MM.1S (cell line): ENCODE measurements at regions not wholly inside any gene's neighbourhood (a gene's known extent, or its start where the extent isn't known, plus 50 kb on each side); places are given as distances from the start of the nearest gene placed in this dataset.

Source experiments
- EZH2phosphoT487 ChIP-seq: fragments of 300-600 bp; sonication (generic); IDR thresholded peaks from 2 replicates; pipeline ENCODE4 v1.6.1; 2018; ENCODE audit warnings: antibody characterized with exemption, low read length
- TF ChIP-seq, protein P1 (sequence below): fragments of 300-600 bp; sonication (generic); IDR thresholded peaks from 2 replicates; pipeline ENCODE4 v1.5.1; 2016; ENCODE audit warnings: antibody characterized with exemption, low read length, mixed read lengths

GRCh38 chr2:133658020-133658903, 90.0 kb upstream of the NCKAP5 start:
- TF ChIP-seq, protein P1, sequence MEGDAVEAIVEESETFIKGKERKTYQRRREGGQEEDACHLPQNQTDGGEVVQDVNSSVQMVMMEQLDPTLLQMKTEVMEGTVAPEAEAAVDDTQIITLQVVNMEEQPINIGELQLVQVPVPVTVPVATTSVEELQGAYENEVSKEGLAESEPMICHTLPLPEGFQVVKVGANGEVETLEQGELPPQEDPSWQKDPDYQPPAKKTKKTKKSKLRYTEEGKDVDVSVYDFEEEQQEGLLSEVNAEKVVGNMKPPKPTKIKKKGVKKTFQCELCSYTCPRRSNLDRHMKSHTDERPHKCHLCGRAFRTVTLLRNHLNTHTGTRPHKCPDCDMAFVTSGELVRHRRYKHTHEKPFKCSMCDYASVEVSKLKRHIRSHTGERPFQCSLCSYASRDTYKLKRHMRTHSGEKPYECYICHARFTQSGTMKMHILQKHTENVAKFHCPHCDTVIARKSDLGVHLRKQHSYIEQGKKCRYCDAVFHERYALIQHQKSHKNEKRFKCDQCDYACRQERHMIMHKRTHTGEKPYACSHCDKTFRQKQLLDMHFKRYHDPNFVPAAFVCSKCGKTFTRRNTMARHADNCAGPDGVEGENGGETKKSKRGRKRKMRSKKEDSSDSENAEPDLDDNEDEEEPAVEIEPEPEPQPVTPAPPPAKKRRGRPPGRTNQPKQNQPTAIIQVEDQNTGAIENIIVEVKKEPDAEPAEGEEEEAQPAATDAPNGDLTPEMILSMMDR = no peak
- no peak for TF ChIP-seq EZH2phosphoT487
